ENCODE measurements at regions not wholly inside any gene's neighbourhood (a gene's known extent, or its start where the extent isn't known, plus 50 kb on each side); places are given as distances from the start of the nearest gene placed in this dataset.

DNA sequence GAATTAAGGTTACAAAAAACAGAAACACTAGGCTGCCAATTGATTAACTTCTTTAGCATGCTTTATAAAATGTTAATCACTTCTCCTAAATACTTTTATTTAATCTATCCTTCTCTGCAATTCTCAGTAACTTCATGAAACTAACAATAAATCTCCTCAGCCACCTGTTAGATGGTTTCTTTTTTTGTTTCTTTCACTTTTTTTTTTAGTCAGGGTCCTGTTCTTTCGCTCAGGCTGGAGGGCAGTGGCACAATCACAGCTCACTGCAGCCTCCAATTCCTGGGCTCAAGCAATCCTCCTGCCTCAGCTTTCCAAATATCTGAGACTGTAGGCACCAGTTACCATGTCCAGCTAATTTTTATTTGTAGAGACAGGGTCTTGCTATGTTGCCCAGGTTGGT lies 213.4 kb upstream of the STK17B start:
- TF ChIP-seq CTCF (IDR thresholded peaks at IDR 0.05; ENCODE audit: low read depth, low read length, poor library complexity, severe bottlenecking) (no peak), EZH2phosphoT487 (IDR thresholded peaks at IDR 0.05; ENCODE audit: borderline replicate concordance, low read length) (no peak)

Data from DOHH2 (cell line).